ENCODE measurements at regions not wholly inside any gene's neighbourhood (a gene's known extent, or its start where the extent isn't known, plus 50 kb on each side); places are given as distances from the start of the nearest gene placed in this dataset.
A peak's percentile ranks its signal among the peaks of the same experiment; 100 is the strongest.
"Not testable (repeated sequence)": the region's sequence is repeated elsewhere in the genome, so short reads cannot be mapped to it uniquely, and the experiment has no call there.

- H3K36me3 Mint-ChIP-seq (ENCODE audit: low read depth) = peaks cover 15% of the 10 kb centered on the region
- TF ChIP-seq CTCF (conservative IDR thresholded peaks at IDR 0.05) = no peak
- H3K27ac Mint-ChIP-seq (ENCODE audit: unreplicated experiment) = peak overlapping the region; percentile 54
- H3K27me3 Mint-ChIP-seq (ENCODE audit: low read depth) = no peaks in the 10 kb centered on the region
- H3K4me3 Mint-ChIP-seq = no peak overlapping the region
- H3K4me1 Mint-ChIP-seq = peaks cover 38% of the 10 kb centered on the region
- DNase-seq (ENCODE audit: low read depth, low spot score) = no peak
- peaks cover 3% of the 10 kb centered on the region for H3K9me3 Mint-ChIP-seq
Observed at GRCh38 chr13:91245288-91245687, 102.2 kb upstream of the MIR17HG start.

- H3K4me1 Mint-ChIP-seq = peaks cover 23% of the 10 kb centered on the region
- H3K27ac Mint-ChIP-seq (ENCODE audit: unreplicated experiment) = peak overlapping the region; percentile 94
- H3K27me3 Mint-ChIP-seq (ENCODE audit: low read depth) = no peaks in the 10 kb centered on the region
Observed at GRCh38 chr13:91247768-91248167, 99.7 kb upstream of the MIR17HG start.

GRCh38 chr13:91248249-91248648 is 99.2 kb upstream of the MIR17HG start:
- no peak for DNase-seq (ENCODE audit: low read depth, low spot score)
- Mint-ChIP-seq H3K4me1 (peaks cover 23% of the 10 kb centered on the region), H3K36me3 (ENCODE audit: low read depth) (peaks cover 4% of the 10 kb centered on the region), H3K27ac (ENCODE audit: unreplicated experiment) (no peak overlapping the region), H3K27me3 (ENCODE audit: low read depth) (no peaks in the 10 kb centered on the region), H3K4me3 (no peak overlapping the region), H3K9me3 (no peaks in the 10 kb centered on the region)
- no peak for TF ChIP-seq CTCF (conservative IDR thresholded peaks at IDR 0.05)

More at GRCh38 chr13:91247768-91248167, 99.7 kb upstream of the MIR17HG start:
- no peaks in the 10 kb centered on the region for H3K9me3 Mint-ChIP-seq
- peaks cover 6% of the 10 kb centered on the region for H3K36me3 Mint-ChIP-seq (ENCODE audit: low read depth)
- H3K4me3 Mint-ChIP-seq = no peak overlapping the region
- no peak for DNase-seq (ENCODE audit: low read depth, low spot score)
- peak; percentile 77 for TF ChIP-seq CTCF (conservative IDR thresholded peaks at IDR 0.05)

- DNase-seq (ENCODE audit: low read depth, low spot score) = no peak
- no peaks in the 10 kb centered on the region for H3K27me3 Mint-ChIP-seq (ENCODE audit: low read depth)
- H3K36me3 Mint-ChIP-seq (ENCODE audit: low read depth) = peaks cover 4% of the 10 kb centered on the region
- peaks cover 3% of the 10 kb centered on the region for H3K9me3 Mint-ChIP-seq
- H3K4me3 Mint-ChIP-seq = no peak overlapping the region
- peaks cover 23% of the 10 kb centered on the region for H3K4me1 Mint-ChIP-seq
- TF ChIP-seq CTCF (conservative IDR thresholded peaks at IDR 0.05) = no peak
- H3K27ac Mint-ChIP-seq (ENCODE audit: unreplicated experiment) = no peak overlapping the region
Observed at GRCh38 chr13:91249370-91249769, 98.1 kb upstream of the MIR17HG start.

- peaks cover 3% of the 10 kb centered on the region for H3K9me3 Mint-ChIP-seq
- no peak for DNase-seq (ENCODE audit: low read depth, low spot score)
- H3K4me1 Mint-ChIP-seq = peaks cover 23% of the 10 kb centered on the region
- no peak for TF ChIP-seq CTCF (conservative IDR thresholded peaks at IDR 0.05)
- no peak overlapping the region for H3K4me3 Mint-ChIP-seq
- peaks cover 4% of the 10 kb centered on the region for H3K36me3 Mint-ChIP-seq (ENCODE audit: low read depth)
- no peak overlapping the region for H3K27ac Mint-ChIP-seq (ENCODE audit: unreplicated experiment)
- no peaks in the 10 kb centered on the region for H3K27me3 Mint-ChIP-seq (ENCODE audit: low read depth)
Observed at GRCh38 chr13:91249861-91250260, 97.6 kb upstream of the MIR17HG start.

GRCh38 chr13:91251573-91251972 is 95.9 kb upstream of the MIR17HG start:
- H3K9me3 Mint-ChIP-seq; H3K27me3 Mint-ChIP-seq (ENCODE audit: low read depth); DNase-seq (ENCODE audit: low read depth, low spot score); H3K4me3 Mint-ChIP-seq; H3K36me3 Mint-ChIP-seq (ENCODE audit: low read depth); H3K27ac Mint-ChIP-seq (ENCODE audit: unreplicated experiment): not testable (repeated sequence)
- H3K4me1 Mint-ChIP-seq = peaks cover 16% of the 10 kb centered on the region
